OCI-LY1 (cell line): ENCODE measurements at regions not wholly inside any gene's neighbourhood (a gene's known extent, or its start where the extent isn't known, plus 50 kb on each side); places are given as distances from the start of the nearest gene placed in this dataset.

Experiments used
- EZH2 ChIP-seq: fragments of 200-600 bp; sonication (generic), shearing (Covaris generic); IDR thresholded peaks from 2 replicates; pipeline ENCODE4 v1.8.0; 2017; ENCODE audit warnings: borderline replicate concordance, mixed run types, mild to moderate bottlenecking, antibody characterized with exemption, low read length, moderate library complexity, mixed read lengths
- TF ChIP-seq, protein P1 (sequence below): fragments of 200-600 bp; sonication (generic), shearing (Covaris generic); IDR thresholded peaks from 2 replicates; pipeline ENCODE4 v1.5.1; 2017; ENCODE audit warnings: mild to moderate bottlenecking, antibody characterized with exemption, low read length, moderate library complexity, mixed read lengths

DNA sequence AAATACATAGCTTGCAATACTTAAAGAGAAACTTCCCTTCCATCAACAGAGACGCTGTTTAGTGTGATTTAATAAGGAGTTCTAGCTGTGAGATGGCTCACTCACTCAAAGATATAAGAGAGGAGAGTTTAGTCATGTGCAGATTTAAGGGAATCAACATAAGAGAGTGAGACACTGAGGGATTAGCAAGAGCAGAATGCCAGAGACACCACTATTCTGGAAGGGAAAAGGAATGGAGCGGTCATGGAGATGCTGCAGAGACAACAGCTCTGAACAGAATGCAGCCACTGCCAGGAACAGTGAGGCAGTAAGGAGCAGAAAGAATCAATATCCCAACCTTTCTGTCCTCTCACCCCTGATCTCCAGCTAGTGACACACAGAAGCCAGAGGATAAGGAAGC is 248.8 kb downstream of the MBNL1 start:
- TF ChIP-seq, protein P1, sequence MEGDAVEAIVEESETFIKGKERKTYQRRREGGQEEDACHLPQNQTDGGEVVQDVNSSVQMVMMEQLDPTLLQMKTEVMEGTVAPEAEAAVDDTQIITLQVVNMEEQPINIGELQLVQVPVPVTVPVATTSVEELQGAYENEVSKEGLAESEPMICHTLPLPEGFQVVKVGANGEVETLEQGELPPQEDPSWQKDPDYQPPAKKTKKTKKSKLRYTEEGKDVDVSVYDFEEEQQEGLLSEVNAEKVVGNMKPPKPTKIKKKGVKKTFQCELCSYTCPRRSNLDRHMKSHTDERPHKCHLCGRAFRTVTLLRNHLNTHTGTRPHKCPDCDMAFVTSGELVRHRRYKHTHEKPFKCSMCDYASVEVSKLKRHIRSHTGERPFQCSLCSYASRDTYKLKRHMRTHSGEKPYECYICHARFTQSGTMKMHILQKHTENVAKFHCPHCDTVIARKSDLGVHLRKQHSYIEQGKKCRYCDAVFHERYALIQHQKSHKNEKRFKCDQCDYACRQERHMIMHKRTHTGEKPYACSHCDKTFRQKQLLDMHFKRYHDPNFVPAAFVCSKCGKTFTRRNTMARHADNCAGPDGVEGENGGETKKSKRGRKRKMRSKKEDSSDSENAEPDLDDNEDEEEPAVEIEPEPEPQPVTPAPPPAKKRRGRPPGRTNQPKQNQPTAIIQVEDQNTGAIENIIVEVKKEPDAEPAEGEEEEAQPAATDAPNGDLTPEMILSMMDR = no peak
- no peak for TF ChIP-seq EZH2
